ENCODE measurements at regions not wholly inside any gene's neighbourhood (a gene's known extent, or its start where the extent isn't known, plus 50 kb on each side); places are given as distances from the start of the nearest gene placed in this dataset.

GRCh38 chr3:39751286-39751685 lies 58.1 kb upstream of the MYRIP start:
- no peak for DNase-seq

- no peak for DNase-seq
Measured at GRCh38 chr3:39752019-39752637, 57.3 kb upstream of the MYRIP start.

DNA sequence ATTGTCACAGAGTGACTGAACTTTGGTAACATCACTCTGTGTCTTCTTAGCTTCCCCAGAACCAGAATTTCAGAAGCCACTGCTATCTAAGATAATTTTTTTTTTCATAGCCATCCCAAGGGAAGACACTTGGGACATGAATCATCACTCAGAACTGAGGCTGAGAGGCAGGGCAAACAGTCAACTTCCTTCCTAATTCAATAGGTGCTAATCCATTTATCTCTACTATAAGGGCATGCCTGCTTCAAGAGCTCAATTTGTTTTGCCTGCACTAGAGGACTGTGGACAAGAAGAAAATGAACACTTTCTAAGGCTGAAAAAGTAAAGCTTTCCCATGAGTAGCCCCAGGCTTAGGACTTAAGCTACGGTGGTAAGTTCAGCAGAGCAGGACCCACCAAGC lies 56.7 kb upstream of the MYRIP start:
- no peak for DNase-seq

DNA sequence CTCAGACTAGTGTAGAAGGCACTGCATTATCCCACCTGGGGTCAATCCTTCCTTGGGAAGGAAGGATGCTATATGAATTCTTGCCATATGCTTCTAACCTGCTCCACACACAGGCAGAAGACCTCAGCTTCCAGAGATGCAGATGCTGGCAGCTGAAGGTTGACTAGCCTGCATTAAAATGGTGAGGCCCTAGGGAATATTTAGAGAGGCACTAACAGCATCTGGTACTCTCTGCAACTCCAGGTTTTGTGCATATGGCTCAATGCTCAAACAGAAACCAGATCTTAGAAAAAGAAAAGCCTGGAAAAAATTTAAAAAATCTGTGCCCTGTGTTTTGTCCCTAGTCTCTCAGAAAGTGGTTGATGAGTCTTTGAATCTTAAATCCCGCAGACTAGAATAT lies 56.0 kb upstream of the MYRIP start:
- DNase-seq: no peak

- DNase-seq: no peak
Measured at GRCh38 chr3:39754549-39754948, 54.9 kb upstream of the MYRIP start.

- no peak for DNase-seq
Measured at GRCh38 chr3:39755100-39755499, 54.3 kb upstream of the MYRIP start.

DNA sequence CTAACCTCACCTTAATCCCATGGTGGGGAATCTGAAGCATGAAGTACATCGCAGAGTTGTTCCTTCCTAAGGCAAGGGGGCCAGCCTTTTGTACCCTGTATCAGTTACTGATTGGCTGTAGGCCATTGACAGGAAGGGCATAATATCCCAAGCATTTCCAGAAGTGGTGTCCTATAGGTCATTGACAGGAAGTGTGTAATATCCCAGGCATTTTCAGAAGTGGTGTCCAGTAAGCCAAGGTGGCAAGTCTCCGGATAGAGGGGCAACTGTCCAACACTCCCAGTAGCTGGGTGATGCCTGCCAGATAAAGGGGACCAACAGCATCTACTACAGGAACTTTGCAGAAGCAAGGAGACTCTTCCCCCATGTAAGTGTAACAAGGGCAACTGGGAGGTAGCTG lies 52.1 kb upstream of the MYRIP start:
- no peak for DNase-seq
